ENCODE measurements at regions not wholly inside any gene's neighbourhood (a gene's known extent, or its start where the extent isn't known, plus 50 kb on each side); places are given as distances from the start of the nearest gene placed in this dataset.

GRCh38 chr19:16012552-16012951 lies 63.7 kb upstream of the TPM4 start:
- no peak for DNase-seq (ENCODE audit: low read depth)
- H3K4me3 ChIP-seq (ENCODE audit: low read depth, low read length): no peak overlapping the region
- TF ChIP-seq MYC (IDR thresholded peaks at IDR 0.05; ENCODE audit: low read depth, low read length): no peak

DNA sequence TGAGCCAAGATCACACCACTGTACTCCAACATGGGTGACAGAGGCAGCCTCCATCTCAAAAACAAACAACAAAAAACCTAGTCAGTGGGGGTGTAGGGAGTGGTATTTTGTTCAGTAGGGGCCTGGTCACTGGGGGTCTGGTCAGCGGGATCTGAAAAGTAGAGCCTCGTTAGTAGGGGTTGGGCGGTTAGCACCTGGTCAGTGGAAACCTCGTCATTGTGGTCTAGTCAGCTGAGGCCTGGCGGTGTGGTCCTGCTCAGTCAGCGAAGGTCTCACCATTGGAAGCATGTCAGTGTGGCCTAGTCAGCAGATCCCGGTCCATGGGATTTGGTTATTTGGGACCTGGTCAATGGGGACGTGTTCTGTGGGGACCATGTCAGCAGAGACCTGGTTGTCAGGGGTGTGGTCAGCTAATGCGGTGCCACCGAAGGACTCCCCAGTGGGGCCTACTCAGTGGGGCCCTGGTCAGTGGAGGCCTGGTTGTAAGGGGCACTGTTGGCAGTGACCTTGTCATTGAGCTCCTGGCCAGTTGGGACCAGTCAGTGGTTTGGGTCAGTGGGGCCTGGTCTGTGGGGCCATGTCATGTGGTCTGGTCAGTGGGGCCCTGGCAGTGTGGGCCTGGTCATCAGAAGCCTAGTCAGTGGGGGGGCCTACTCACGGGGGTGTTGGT lies 63.0 kb upstream of the TPM4 start:
- DNase-seq (ENCODE audit: low read depth): no peak
- no peak for TF ChIP-seq MYC (IDR thresholded peaks at IDR 0.05; ENCODE audit: low read depth, low read length)
- TF ChIP-seq CTCF (IDR thresholded peaks at IDR 0.05; ENCODE audit: low read depth, low read length): no peak
- TF ChIP-seq, protein P1, sequence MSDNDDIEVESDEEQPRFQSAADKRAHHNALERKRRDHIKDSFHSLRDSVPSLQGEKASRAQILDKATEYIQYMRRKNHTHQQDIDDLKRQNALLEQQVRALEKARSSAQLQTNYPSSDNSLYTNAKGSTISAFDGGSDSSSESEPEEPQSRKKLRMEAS (IDR thresholded peaks at IDR 0.05; ENCODE audit: low read depth, low read length): no peak
- TF ChIP-seq POLR2A (IDR thresholded peaks at IDR 0.05; ENCODE audit: extremely low read depth, insufficient read length): no peak
- H3K4me3 ChIP-seq (ENCODE audit: low read depth, low read length): no peak overlapping the region

- no peak overlapping the region for H3K4me3 ChIP-seq (ENCODE audit: low read depth, low read length)
- no peak for DNase-seq (ENCODE audit: low read depth)
- TF ChIP-seq, protein P1 (IDR thresholded peaks at IDR 0.05; ENCODE audit: low read depth, low read length): no peak
- TF ChIP-seq POLR2A (IDR thresholded peaks at IDR 0.05; ENCODE audit: extremely low read depth, insufficient read length): no peak
- TF ChIP-seq CTCF (IDR thresholded peaks at IDR 0.05; ENCODE audit: low read depth, low read length): no peak
- TF ChIP-seq MYC (IDR thresholded peaks at IDR 0.05; ENCODE audit: low read depth, low read length): no peak
These were observed 62.1 kb upstream of the TPM4 start for GRCh38 chr19:16013851-16014840.

DNA sequence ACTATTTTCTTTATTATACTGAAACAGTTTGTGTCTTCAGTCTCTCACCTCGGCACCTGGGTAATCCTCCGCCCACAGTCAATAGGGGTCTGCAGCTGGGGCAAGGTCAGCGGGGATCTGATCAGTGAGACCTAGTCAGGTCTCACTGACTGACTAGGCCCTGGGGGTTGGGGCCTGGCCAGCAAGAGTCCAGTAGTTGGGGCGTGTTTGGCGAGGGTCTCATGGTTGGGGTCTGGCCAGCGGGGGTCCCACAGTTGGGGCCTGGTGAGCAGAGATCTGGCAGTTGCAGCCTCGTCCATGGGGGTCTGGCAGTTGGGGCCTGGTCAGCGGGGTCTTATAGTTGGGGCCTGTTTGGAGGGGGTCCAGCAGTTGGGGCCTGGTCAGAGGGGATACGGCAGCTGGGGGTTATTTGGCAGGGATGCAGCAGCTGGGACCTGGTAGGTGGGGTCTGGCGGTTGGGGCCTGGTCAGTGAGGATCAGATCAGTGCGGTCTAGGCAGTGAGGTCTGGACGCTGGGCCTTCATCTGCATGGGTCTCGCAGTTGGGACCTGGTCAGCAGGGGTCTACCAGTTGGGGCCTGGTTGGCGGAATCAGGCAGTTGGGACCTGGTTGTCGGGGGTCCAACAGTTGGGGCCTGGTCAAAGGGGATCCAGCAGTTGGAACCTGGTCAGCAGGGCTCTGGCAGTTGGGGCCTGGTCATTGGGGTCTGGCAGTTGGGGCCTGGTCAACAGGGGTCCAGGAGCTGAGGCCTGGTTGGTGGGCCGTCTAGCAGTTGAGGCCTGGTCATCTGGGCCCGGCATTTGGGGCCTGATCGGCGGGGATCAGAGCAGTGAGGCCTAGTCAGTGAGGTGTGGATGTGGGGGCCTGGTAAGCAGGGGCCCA lies 61.1 kb upstream of the TPM4 start:
- no peak for DNase-seq (ENCODE audit: low read depth)
- no peak overlapping the region for H3K4me3 ChIP-seq (ENCODE audit: low read depth, low read length)
- TF ChIP-seq POLR2A (IDR thresholded peaks at IDR 0.05; ENCODE audit: extremely low read depth, insufficient read length) (no peak), MYC (IDR thresholded peaks at IDR 0.05; ENCODE audit: low read depth, low read length) (no peak), CTCF (IDR thresholded peaks at IDR 0.05; ENCODE audit: low read depth, low read length) (no peak)
- TF ChIP-seq, protein P1 (IDR thresholded peaks at IDR 0.05; ENCODE audit: low read depth, low read length): no peak

- TF ChIP-seq CTCF (IDR thresholded peaks at IDR 0.05; ENCODE audit: low read depth, low read length) (no peak), POLR2A (IDR thresholded peaks at IDR 0.05; ENCODE audit: extremely low read depth, insufficient read length) (no peak), MYC (IDR thresholded peaks at IDR 0.05; ENCODE audit: low read depth, low read length) (no peak)
- TF ChIP-seq, protein P1 (IDR thresholded peaks at IDR 0.05; ENCODE audit: low read depth, low read length): no peak
These were observed 60.5 kb upstream of the TPM4 start for GRCh38 chr19:16015805-16016173.

More at GRCh38 chr19:16015805-16016173, 60.5 kb upstream of the TPM4 start:
- DNase-seq (ENCODE audit: low read depth): no peak
- no peak overlapping the region for H3K4me3 ChIP-seq (ENCODE audit: low read depth, low read length)

Data from NB4 (cell line).